ENCODE measurements at regions not wholly inside any gene's neighbourhood (a gene's known extent, or its start where the extent isn't known, plus 50 kb on each side); places are given as distances from the start of the nearest gene placed in this dataset.

- no peak for DNase-seq
Observed at GRCh38 chr18:73724958-73725357, 422.7 kb downstream of the FBXO15 start.

GRCh38 chr18:73719611-73720010 lies 428.0 kb downstream of the FBXO15 start:
- DNase-seq, result no peak

GRCh38 chr18:73717570-73717969 lies 430.1 kb downstream of the FBXO15 start:
- DNase-seq, result no peak

- no peak for DNase-seq
Observed at GRCh38 chr18:73715210-73715670, 432.4 kb downstream of the FBXO15 start.

- DNase-seq, result no peak
Observed at GRCh38 chr18:73714466-73714865, 433.2 kb downstream of the FBXO15 start.

- DNase-seq, result no peak
Observed at GRCh38 chr18:73711256-73711655, 436.4 kb downstream of the FBXO15 start.

- DNase-seq, result no peak
Observed at GRCh38 chr18:73708591-73708990, 439.0 kb downstream of the FBXO15 start.

GRCh38 chr18:73707035-73707434 lies 440.6 kb downstream of the FBXO15 start:
- no peak for DNase-seq

- DNase-seq, result no peak
Observed at GRCh38 chr18:73697353-73697752, 450.3 kb downstream of the FBXO15 start.

- DNase-seq, result no peak
Observed at GRCh38 chr18:73696698-73697097, 450.9 kb downstream of the FBXO15 start.

GRCh38 chr18:73696171-73696570 lies 451.5 kb downstream of the FBXO15 start:
- DNase-seq, result no peak

GRCh38 chr18:73693091-73693490 lies 454.5 kb downstream of the FBXO15 start:
- no peak for DNase-seq

GRCh38 chr18:73691624-73692023 lies 456.0 kb downstream of the FBXO15 start:
- no peak for DNase-seq

GRCh38 chr18:73691118-73691517 lies 456.5 kb downstream of the FBXO15 start:
- DNase-seq, result no peak

GRCh38 chr18:73690222-73690621 lies 457.4 kb downstream of the FBXO15 start:
- no peak for DNase-seq

GRCh38 chr18:73688851-73689711 lies 458.6 kb downstream of the FBXO15 start:
- DNase-seq, result no peak

- no peak for DNase-seq
Observed at GRCh38 chr18:73688161-73688560, 459.5 kb downstream of the FBXO15 start.

- DNase-seq, result no peak
Observed at GRCh38 chr18:73684647-73685046, 463.0 kb downstream of the FBXO15 start.

- no peak for DNase-seq
Observed at GRCh38 chr18:73683409-73684238, 464.0 kb downstream of the FBXO15 start.

- DNase-seq, result no peak
Observed at GRCh38 chr18:73681912-73682311, 465.7 kb downstream of the FBXO15 start.

- DNase-seq, result no peak
Observed at GRCh38 chr18:73681398-73681797, 466.2 kb downstream of the FBXO15 start.

- no peak for DNase-seq
Observed at GRCh38 chr18:73679941-73680712, 467.5 kb downstream of the FBXO15 start.

- DNase-seq, result no peak
Observed at GRCh38 chr18:73677450-73677849, 470.2 kb downstream of the FBXO15 start.

Measured in midbrain (tissue), 1 donor.